ENCODE measurements at regions not wholly inside any gene's neighbourhood (a gene's known extent, or its start where the extent isn't known, plus 50 kb on each side); places are given as distances from the start of the nearest gene placed in this dataset.

GRCh38 chrX:45743906-45744625 is 543.4 kb upstream of the DIPK2B start:
- no peak for DNase-seq (ENCODE audit: low read depth)

GRCh38 chrX:45743081-45743533 is 542.4 kb upstream of the DIPK2B start:
- DNase-seq (ENCODE audit: low read depth) = no peak

- no peak for DNase-seq (ENCODE audit: low read depth)
These were observed 539.6 kb upstream of the DIPK2B start for GRCh38 chrX:45740291-45740690.

DNA sequence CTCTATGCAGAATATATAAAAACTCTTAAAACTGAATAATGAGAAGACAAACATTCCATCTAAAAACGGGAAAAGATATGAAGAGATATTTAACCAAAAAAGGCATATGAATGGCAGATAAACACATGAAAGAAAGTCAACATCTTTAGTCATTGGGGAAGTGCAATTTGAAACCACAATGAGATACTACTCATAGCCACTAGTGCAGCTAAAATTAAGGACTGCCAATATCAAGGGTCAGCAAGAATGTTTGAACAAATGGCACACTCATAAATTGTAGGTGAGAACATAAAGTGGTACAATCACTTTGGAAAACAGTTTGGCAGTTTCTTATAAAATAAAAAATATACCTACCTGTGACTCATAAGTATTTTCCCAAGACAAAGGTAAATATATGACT is 534.9 kb upstream of the DIPK2B start:
- no peak for DNase-seq (ENCODE audit: low read depth)

GRCh38 chrX:45731448-45731847 is 530.8 kb upstream of the DIPK2B start:
- no peak for DNase-seq (ENCODE audit: low read depth)

DNA sequence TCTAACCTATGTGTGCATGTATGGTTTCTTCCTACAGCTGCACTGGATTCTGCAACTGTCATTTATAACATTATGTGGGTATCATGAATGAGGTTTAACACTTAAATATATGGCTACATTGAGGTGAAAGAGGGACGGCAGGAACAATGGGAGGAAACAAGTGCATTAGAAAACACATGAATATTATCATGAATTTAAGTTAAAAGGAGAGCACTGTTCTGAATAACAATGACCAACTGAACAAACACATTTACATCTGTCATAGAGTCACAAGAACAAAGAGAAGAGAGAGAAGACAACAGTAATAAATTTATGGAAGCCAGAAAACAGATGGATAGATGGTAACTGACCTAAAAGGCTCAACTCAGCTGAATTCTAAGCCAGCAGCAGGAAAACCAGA is 527.1 kb upstream of the DIPK2B start:
- no peak for DNase-seq (ENCODE audit: low read depth)

DNA sequence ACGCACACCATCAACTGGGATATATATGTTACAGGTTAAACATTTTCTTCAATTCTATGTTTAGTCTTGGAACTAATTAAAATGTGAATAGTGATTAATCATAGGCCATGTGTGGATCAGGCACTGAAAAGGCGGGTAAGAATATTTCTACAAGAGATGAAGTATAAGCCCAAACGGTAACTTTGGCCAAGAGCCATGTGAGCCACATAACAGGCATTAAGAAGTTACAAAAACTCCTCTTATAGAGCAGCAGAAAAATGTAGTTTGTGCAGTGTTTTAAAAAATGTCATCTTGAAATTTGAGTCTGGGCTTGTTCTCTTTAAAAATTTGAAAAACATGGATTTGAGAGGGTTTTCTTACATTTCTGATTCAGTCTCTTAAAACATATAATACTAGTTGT is 521.8 kb upstream of the DIPK2B start:
- no peak for DNase-seq (ENCODE audit: low read depth)

DNA sequence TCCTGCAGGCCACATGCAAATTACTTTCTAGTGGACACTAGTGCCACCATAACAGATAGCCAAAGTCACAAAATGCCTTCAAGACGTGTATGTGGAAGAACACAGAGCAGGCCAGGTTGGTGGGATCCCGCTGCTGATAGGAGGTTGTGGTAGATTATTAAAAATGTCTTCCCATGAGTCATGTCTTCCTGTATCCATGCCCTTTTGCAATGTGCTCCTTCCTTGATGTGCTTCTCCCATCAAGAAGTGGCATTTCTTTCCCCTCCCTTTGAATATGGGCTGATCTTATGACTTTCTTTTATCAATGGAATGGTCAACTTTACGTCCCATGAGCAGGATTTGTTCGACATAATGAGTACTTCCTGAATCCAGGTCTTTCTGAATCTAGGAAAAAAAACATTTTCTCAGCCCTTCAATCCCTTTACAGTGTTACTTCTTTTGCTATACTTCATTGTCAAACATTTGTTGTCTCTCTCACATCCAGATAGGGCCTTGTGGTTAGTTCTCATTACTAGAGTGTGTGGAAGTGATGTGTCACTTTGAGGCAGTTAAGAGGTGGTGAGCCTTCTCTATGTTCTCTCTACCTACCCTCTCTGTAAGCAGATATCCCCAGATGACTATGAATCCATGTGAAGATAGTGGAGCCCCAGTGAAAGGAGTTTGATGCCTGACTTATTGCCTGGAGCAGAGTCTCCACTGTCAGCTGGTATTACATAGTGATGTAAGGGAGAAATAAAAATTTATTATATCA is 519.2 kb upstream of the DIPK2B start:
- DNase-seq (ENCODE audit: low read depth) = no peak

DNA sequence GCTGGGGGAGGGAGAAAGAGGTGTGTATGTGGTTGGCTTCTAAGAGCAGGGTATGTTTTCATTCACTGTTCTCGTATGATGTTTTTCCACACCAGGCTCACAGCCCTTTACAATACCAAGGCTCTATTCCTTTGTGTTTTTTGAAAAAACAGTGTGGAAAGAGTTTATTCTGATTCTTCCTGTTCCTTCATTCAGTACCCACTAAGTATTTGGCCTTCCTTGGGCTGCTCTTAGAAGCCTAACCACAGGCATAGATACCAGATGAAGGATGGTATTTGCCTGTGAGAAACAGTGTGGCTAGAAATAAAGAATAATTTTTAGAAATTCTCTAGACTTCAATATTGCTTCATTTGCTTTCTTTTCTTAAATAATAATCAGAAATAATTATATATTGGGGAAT is 518.0 kb upstream of the DIPK2B start:
- DNase-seq (ENCODE audit: low read depth) = no peak

DNA sequence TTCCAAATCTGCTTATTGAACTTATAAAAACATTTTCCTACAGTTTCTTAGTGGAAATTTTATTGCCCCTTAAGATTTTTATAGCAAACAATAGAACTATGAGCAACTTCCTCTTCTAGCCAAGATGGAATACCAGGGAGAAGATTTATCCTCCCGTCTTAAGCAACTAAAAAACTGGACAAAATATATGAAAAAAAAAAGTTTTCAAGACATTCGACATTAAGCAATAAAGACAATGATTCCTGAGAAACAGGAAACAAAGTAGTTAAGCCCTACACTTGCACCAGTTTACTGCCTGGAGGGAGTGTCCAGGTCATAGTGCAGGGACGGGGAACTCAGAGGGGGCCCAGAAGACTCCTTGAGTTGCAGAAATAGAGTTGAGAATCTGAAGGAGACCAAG is 516.1 kb upstream of the DIPK2B start:
- DNase-seq (ENCODE audit: low read depth) = no peak

DNA sequence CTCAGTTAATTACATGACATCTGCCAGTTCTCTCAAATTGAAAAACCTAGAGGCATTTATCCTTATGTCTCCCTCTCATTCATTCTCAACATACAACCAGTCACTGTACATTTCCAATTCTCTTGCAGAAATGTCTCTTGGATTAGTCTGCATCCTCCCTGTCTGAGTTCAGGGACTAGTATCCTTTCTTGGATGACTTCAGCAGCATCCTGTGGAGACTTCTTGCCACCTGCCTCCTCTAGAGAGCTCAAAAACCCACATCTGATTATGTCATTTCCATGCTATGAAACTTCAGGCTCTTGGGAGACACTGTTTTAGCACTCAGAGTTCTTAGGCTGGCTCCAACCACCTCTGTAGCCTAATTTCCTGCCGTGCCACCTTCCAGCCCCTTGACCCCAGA is 515.1 kb upstream of the DIPK2B start:
- no peak for DNase-seq (ENCODE audit: low read depth)

DNA sequence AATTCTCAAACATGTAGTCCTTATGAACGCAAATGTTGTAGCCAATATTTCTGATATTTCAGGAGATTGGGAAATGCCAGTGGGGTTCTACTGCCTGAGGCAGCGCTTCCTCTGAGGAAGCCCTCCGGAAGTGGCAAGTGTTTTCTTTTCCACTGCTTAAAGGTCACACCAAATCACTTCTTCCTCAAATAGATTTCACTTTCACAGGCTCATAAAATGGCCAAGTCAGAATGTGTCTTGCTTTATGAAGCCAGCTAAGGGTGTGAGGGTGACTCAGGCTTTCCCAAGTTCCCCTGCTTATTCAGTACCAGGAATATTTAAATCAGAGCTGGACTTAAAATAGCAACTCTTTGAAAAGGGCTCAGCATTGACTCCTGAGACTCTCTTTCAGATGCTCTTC is 514.2 kb upstream of the DIPK2B start:
- no peak for DNase-seq (ENCODE audit: low read depth)

- DNase-seq (ENCODE audit: low read depth) = no peak
These were observed 511.4 kb upstream of the DIPK2B start for GRCh38 chrX:45712067-45712466.

DNA sequence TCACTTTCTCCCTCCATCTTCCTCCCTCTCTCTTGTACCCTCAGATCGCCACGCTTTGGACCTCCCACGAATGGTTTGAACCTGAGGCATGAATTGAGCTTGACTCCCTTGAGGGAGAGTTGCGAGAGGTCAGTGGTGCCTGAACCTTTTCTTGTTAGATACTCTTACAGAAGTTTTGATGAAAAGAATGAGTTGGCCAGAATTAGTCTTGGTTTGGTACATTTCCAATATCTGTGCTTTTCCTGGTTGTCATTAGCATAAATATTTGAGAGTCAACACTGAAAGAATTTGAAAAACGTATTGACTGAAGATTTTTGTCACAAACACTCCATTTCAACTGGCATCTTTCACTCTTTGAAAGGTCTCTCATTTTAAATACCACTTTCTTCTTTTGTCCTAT is 510.6 kb upstream of the DIPK2B start:
- DNase-seq (ENCODE audit: low read depth) = no peak

DNA sequence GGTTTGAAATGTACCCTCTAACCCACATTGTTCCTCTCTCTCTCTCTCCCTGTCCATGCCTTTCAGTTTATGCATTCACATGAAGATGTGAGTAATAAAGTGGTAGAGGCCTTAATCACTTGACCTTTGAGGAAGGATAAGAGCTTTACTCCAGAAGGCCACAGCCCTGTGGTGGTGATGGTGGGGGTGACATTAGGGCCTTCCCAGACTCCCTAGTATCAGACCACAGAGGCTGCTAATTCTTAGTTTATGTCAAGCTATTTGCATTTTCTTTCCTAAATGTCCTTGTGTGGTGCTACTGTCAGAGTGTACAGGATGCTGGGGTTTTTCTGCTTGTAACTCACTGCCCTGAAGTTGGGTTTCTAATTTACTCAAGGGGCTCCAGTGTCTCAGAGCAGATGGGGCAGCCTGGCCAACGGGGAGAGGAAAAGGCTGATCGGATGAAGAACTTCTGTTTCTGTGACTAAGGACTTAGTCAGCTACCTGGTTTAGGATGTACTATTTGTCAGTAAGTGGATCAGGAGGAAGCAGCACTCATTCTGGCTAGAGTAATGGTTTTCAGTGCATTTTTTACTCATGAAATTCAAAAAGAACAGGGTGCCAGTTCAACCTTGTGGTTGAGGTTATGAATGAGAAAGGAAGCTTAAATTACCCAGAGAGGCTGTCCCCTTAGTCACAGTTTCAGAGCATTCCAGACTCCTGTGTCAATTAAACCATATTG is 509.6 kb upstream of the DIPK2B start:
- no peak for DNase-seq (ENCODE audit: low read depth)

DNA sequence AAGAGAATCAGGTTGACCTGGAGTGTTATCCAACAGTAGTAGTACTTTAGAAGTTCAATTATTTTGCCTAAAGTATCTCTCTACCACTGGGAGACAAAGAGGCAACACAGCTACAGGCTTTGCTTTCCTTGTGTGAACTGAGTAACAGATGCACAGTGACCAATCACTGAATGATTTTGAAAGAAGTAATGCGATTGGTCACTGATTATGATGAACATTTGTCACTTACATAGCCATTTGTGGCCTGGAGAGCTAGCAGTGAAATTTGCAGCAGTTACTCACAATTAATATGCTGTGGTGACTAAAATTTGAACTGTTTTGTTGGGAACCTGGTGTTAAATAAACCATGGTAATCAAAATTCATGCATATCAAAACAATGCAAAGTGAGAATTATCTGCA is 508.7 kb upstream of the DIPK2B start:
- no peak for DNase-seq (ENCODE audit: low read depth)

DNA sequence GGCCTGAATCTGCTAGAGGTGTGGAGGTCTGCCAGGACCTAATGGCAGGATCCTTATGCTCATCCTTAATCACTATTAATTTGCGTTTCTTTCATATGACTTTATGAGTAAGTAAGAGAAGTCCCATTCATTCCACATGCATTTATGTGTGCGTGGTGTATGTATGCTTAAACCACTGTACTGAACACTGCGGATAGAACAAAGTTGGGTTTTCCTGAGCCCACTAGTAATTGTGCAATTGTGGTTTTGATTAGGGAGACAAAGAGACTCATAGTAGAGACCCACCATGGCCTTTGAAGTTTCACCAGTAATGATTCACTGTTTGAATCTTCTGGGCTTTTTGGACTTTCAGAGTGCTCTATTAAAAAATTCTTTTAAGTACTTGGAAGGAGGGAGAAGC is 498.5 kb upstream of the DIPK2B start:
- no peak for DNase-seq (ENCODE audit: low read depth)

- no peak for DNase-seq (ENCODE audit: low read depth)
These were observed 496.9 kb upstream of the DIPK2B start for GRCh38 chrX:45697591-45697990.

- no peak for DNase-seq (ENCODE audit: low read depth)
These were observed 496.1 kb upstream of the DIPK2B start for GRCh38 chrX:45696736-45697135.

- no peak for DNase-seq (ENCODE audit: low read depth)
These were observed 489.3 kb upstream of the DIPK2B start for GRCh38 chrX:45689971-45690370.

- DNase-seq (ENCODE audit: low read depth) = no peak
These were observed 483.2 kb upstream of the DIPK2B start for GRCh38 chrX:45683914-45684313.

- DNase-seq (ENCODE audit: low read depth) = no peak
These were observed 481.2 kb upstream of the DIPK2B start for GRCh38 chrX:45681891-45682290.

DNA sequence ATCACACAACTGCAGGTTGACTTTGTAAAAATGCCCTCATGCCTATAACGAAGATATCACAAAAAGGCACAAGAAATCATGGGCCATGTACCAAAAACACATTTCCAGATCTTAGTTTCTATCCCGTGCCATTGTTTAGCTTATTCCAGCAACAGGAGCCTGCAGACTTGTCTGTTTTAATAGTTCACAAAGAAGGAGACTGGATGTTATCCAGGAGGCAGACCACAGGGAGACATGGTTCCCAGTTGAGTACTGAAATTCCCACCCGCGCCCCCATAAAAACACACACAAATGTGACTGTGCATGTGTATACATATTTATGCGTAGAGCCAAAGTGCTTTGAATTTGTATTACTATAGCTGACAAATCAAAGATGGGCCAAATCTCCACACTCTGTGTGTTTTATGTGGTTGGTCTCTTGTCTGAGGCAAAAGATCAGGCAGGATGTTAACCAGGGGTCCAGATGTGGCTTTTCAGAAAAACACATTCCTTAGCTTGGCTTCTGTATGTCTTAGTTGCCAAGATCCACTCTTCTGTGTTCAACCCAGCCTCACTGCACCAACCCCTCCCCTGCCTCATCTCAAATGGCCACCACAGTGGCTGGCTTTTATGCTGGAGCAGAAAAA is 469.2 kb upstream of the DIPK2B start:
- DNase-seq (ENCODE audit: low read depth) = no peak

Measured in T follicular helper cell (primary cell).